Fibroblast of lung (primary cell): ENCODE measurements at regions not wholly inside any gene's neighbourhood (a gene's known extent, or its start where the extent isn't known, plus 50 kb on each side); places are given as distances from the start of the nearest gene placed in this dataset.

Source experiments
- DNase-seq, 2 donors: peaks; one replicate each; pipeline versions ENCODE4 v3.0.0 to v3.0.0-alpha.2; 2010; ENCODE audit warnings: low read depth in 2 of 2
- H2AFZ ChIP-seq: 2 replicates; pipeline ENCODE4 v1.5.1; 2012; ENCODE audit warnings: low read length, control low read depth, inconsistent platforms
- H3K27ac ChIP-seq: 2 replicates; pipeline ENCODE4 v1.5.1; 2011; ENCODE audit warnings: low read length, control low read depth; ENCODE audit not compliant: insufficient read depth
- H3K27me3 ChIP-seq: 2 replicates; pipeline ENCODE4 v1.5.1; 2011; ENCODE audit warnings: mild to moderate bottlenecking, low read length; ENCODE audit not compliant: control insufficient read depth, insufficient read depth
- H3K36me3 ChIP-seq: 2 replicates; pipeline ENCODE4 v1.5.1; 2011; ENCODE audit warnings: low read length; ENCODE audit not compliant: control insufficient read depth, insufficient read depth
- H3K4me1 ChIP-seq: 2 replicates; pipeline ENCODE4 v1.5.1; 2011; ENCODE audit warnings: low read length; ENCODE audit not compliant: control insufficient read depth, insufficient read depth; ENCODE audit errors: extremely low read depth
- H3K4me2 ChIP-seq: 2 replicates; pipeline ENCODE4 v1.5.1; 2011; ENCODE audit warnings: low read length, control low read depth; ENCODE audit not compliant: insufficient read depth; ENCODE audit errors: extremely low read depth
- H3K4me3 ChIP-seq, 4 experiments: fragments of 200-600 bp in 1 of 4; sonication (generic) in 1 of 4; replicated peaks in 1 of 4; 2 replicates each; pipeline ENCODE4 v1.5.1; 2011 to 2016; ENCODE audit warnings: low read length in 4 of 4, low read depth in 3 of 4, mild to moderate bottlenecking in 3 of 4, control low read depth in 2 of 4, inconsistent platforms in 1 of 4, mixed read lengths in 1 of 4; ENCODE audit not compliant: insufficient read depth in 1 of 4; ENCODE audit errors: control extremely low read depth in 1 of 4
- H3K79me2 ChIP-seq: 2 replicates; pipeline ENCODE4 v1.5.1; 2012; ENCODE audit warnings: mild to moderate bottlenecking, low read length, inconsistent platforms; ENCODE audit not compliant: control insufficient read depth, insufficient read depth
- H3K9ac ChIP-seq: 2 replicates; pipeline ENCODE4 v1.5.1; 2011; ENCODE audit warnings: mild to moderate bottlenecking, low read length, control low read depth; ENCODE audit not compliant: insufficient read depth
- H3K9me3 ChIP-seq: 2 replicates; pipeline ENCODE4 v1.5.1; 2012; ENCODE audit warnings: low read depth, low read length; ENCODE audit not compliant: control insufficient read depth, insufficient read depth
- H4K20me1 ChIP-seq: 2 replicates; pipeline ENCODE4 v1.5.1; 2011; ENCODE audit warnings: low read length; ENCODE audit not compliant: control insufficient read depth, insufficient read depth; ENCODE audit errors: extremely low read depth
- EZH2 ChIP-seq: IDR thresholded peaks from 2 replicates; pipeline ENCODE4 v1.5.1; 2012; ENCODE audit warnings: low read length, control low read depth, mild to moderate bottlenecking; ENCODE audit errors: missing control alignments
- TF ChIP-seq, protein P1 (sequence below), 2 donors: IDR thresholded peaks in 1 of 2; conservative IDR thresholded peaks in 1 of 2; 1 replicate in 1 of 2; 2 replicates in 1 of 2; pipeline ENCODE4 v1.5.1; 2011 to 2012; ENCODE audit warnings: low read length in 2 of 2, control low read depth in 1 of 2, inconsistent platforms in 1 of 2, low read depth in 1 of 2, mild to moderate bottlenecking in 1 of 2

DNA sequence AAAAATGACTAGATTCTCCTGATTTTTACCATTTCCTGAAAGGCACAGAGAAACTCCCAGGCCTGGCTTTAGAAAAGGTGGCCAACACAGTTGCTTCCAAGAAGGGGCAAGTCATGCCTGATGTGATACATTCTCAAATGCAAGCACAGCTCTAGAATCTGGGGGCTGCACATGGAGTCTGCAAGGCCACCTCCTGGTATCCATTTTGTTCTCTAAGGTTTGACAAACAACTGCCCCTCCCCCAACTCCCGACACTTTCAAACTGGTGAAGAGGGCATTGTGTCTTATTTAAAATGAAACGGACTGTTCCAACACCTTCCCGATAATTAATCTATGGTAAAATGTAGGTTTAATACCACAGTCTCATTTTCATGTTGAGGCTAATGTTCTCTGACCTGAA, 220.2 kb upstream of the CEP162 start:
- Histone ChIP-seq H4K20me1 (no peaks in the 10 kb centered on the region), H3K27me3 (no peaks in the 10 kb centered on the region), H2AFZ (no peak overlapping the region), H3K27ac (no peak overlapping the region), H3K9ac (no peak overlapping the region), H3K4me3 (no peak overlapping the region), H3K9me3 (no peaks in the 10 kb centered on the region), H3K36me3 (no peaks in the 10 kb centered on the region), H3K4me2 (no peak overlapping the region), H3K4me1 (no peaks in the 10 kb centered on the region), H3K79me2 (no peaks in the 10 kb centered on the region)
- TF ChIP-seq, protein P1, sequence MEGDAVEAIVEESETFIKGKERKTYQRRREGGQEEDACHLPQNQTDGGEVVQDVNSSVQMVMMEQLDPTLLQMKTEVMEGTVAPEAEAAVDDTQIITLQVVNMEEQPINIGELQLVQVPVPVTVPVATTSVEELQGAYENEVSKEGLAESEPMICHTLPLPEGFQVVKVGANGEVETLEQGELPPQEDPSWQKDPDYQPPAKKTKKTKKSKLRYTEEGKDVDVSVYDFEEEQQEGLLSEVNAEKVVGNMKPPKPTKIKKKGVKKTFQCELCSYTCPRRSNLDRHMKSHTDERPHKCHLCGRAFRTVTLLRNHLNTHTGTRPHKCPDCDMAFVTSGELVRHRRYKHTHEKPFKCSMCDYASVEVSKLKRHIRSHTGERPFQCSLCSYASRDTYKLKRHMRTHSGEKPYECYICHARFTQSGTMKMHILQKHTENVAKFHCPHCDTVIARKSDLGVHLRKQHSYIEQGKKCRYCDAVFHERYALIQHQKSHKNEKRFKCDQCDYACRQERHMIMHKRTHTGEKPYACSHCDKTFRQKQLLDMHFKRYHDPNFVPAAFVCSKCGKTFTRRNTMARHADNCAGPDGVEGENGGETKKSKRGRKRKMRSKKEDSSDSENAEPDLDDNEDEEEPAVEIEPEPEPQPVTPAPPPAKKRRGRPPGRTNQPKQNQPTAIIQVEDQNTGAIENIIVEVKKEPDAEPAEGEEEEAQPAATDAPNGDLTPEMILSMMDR (conservative IDR thresholded peaks at IDR 0.05 in 1 of 2, IDR thresholded peaks at IDR 0.05 in 1 of 2; ENCODE audit: low read depth in 1 of 2, low read length in 2 of 2), result no peak
- TF ChIP-seq EZH2, result no peak
- no peak for DNase-seq

DNA sequence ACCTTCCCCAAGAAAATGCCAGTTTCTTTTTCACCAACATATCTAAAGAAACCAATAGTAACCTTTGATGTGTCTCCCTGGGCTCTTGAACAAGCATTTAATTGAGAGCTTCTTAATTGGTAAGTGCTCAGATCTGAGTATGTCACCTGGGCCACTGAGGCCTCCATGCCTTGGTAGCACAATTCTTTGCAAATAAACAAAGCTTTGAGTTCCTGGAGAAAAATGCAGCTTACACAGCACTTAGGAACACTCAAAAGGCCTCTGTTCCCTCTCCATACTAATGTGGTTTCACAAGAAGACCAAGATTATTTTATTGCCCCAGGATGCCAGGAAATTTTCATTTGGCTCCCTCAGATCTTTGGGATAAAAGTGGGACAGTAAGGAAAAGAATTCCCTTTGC, 217.6 kb upstream of the CEP162 start:
- no peak overlapping the region for H3K4me3 ChIP-seq
- no peaks in the 10 kb centered on the region for H3K4me1 ChIP-seq
- no peaks in the 10 kb centered on the region for H3K9me3 ChIP-seq
- no peaks in the 10 kb centered on the region for H3K79me2 ChIP-seq
- H4K20me1 ChIP-seq, result no peaks in the 10 kb centered on the region
- no peaks in the 10 kb centered on the region for H3K36me3 ChIP-seq
- no peak overlapping the region for H2AFZ ChIP-seq
- no peak overlapping the region for H3K4me2 ChIP-seq
- H3K9ac ChIP-seq, result no peak overlapping the region
- no peak for TF ChIP-seq EZH2
- TF ChIP-seq, protein P1 (conservative IDR thresholded peaks at IDR 0.05 in 1 of 2, IDR thresholded peaks at IDR 0.05 in 1 of 2; ENCODE audit: low read depth in 1 of 2, low read length in 2 of 2), result no peak
- DNase-seq, result no peak
- no peak overlapping the region for H3K27ac ChIP-seq
- no peaks in the 10 kb centered on the region for H3K27me3 ChIP-seq

DNA sequence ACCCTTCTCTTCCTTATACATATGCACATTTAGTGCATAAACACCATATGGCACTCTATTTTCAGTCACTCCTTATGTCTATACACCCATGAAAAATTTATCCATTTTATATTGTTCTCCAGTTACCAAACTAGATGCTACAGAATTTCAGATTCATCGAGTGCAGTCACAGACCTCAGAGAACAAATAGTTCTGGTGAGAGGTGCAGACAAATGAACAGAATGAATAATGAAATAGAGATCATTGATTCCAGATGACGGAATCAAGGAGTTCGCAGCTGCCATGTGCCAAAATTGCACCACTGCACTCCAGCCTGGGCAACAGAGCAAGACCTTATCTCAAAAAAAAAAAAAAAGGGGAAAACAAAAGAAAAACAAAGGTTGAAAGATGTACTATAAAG, 214.8 kb upstream of the CEP162 start:
- Histone ChIP-seq H3K9me3 (no peaks in the 10 kb centered on the region), H3K4me1 (no peaks in the 10 kb centered on the region), H3K79me2 (no peaks in the 10 kb centered on the region), H3K4me3 (no peak overlapping the region), H3K4me2 (no peak overlapping the region), H3K9ac (no peak overlapping the region), H3K36me3 (no peaks in the 10 kb centered on the region), H3K27me3 (no peaks in the 10 kb centered on the region), H4K20me1 (no peaks in the 10 kb centered on the region), H3K27ac (no peak overlapping the region), H2AFZ (no peak overlapping the region)
- TF ChIP-seq, protein P1 (conservative IDR thresholded peaks at IDR 0.05 in 1 of 2, IDR thresholded peaks at IDR 0.05 in 1 of 2; ENCODE audit: low read depth in 1 of 2, low read length in 2 of 2), result no peak
- TF ChIP-seq EZH2, result no peak
- DNase-seq, result no peak
